ENCODE measurements at regions not wholly inside any gene's neighbourhood (a gene's known extent, or its start where the extent isn't known, plus 50 kb on each side); places are given as distances from the start of the nearest gene placed in this dataset.
"Not testable (repeated sequence)": the region's sequence is repeated elsewhere in the genome, so short reads cannot be mapped to it uniquely, and the experiment has no call there.

GRCh38 chr14:58769011-58769643 lies 131.4 kb downstream of the DACT1 start:
- H3K4me1 ChIP-seq (ENCODE audit: control insufficient read depth, insufficient read depth, low read length, poor library complexity, severe bottlenecking) = no peaks in the 10 kb centered on the region
- H3K9me3 ChIP-seq (ENCODE audit: control insufficient read depth, low read length) = no peaks in the 10 kb centered on the region
- no peak overlapping the region for H3K27ac ChIP-seq (ENCODE audit: insufficient read depth, low read length, poor library complexity, severe bottlenecking)
- H3K27me3 ChIP-seq (replicated peaks; ENCODE audit: control insufficient read depth, insufficient read depth, low read length, poor library complexity, severe bottlenecking) = no peaks in the 10 kb centered on the region
- DNase-seq = no peak
- H3K36me3 ChIP-seq (ENCODE audit: control insufficient read depth, insufficient read depth, low read length) = no peaks in the 10 kb centered on the region
- no peak overlapping the region for H3K4me3 ChIP-seq (ENCODE audit: insufficient read depth, low read depth, low read length, poor library complexity, severe bottlenecking)

- Histone ChIP-seq H3K27me3 (replicated peaks; ENCODE audit: control insufficient read depth, insufficient read depth, low read length, poor library complexity, severe bottlenecking) (no peaks in the 10 kb centered on the region), H3K4me3 (ENCODE audit: insufficient read depth, low read depth, low read length, poor library complexity, severe bottlenecking) (no peak overlapping the region), H3K36me3 (ENCODE audit: control insufficient read depth, insufficient read depth, low read length) (no peaks in the 10 kb centered on the region), H3K9me3 (ENCODE audit: control insufficient read depth, low read length) (no peaks in the 10 kb centered on the region), H3K4me1 (ENCODE audit: control insufficient read depth, insufficient read depth, low read length, poor library complexity, severe bottlenecking) (no peaks in the 10 kb centered on the region), H3K27ac (ENCODE audit: insufficient read depth, low read length, poor library complexity, severe bottlenecking) (no peak overlapping the region)
- no peak for DNase-seq
Observed at GRCh38 chr14:58769771-58770170, 132.0 kb downstream of the DACT1 start.

GRCh38 chr14:58770491-58770982 lies 132.8 kb downstream of the DACT1 start:
- Histone ChIP-seq H3K36me3 (ENCODE audit: control insufficient read depth, insufficient read depth, low read length) (no peaks in the 10 kb centered on the region), H3K27ac (ENCODE audit: insufficient read depth, low read length, poor library complexity, severe bottlenecking) (no peak overlapping the region)
- no peak for DNase-seq

GRCh38 chr14:58771016-58771415 lies 133.3 kb downstream of the DACT1 start:
- H3K9me3 ChIP-seq (ENCODE audit: control insufficient read depth, low read length) = no peaks in the 10 kb centered on the region
- no peaks in the 10 kb centered on the region for H3K4me1 ChIP-seq (ENCODE audit: control insufficient read depth, insufficient read depth, low read length, poor library complexity, severe bottlenecking)
- H3K36me3 ChIP-seq (ENCODE audit: control insufficient read depth, insufficient read depth, low read length) = no peaks in the 10 kb centered on the region
- DNase-seq = no peak
- no peak overlapping the region for H3K4me3 ChIP-seq (ENCODE audit: insufficient read depth, low read depth, low read length, poor library complexity, severe bottlenecking)
- H3K27ac ChIP-seq (ENCODE audit: insufficient read depth, low read length, poor library complexity, severe bottlenecking) = no peak overlapping the region
- H3K27me3 ChIP-seq (replicated peaks; ENCODE audit: control insufficient read depth, insufficient read depth, low read length, poor library complexity, severe bottlenecking) = no peaks in the 10 kb centered on the region

More at GRCh38 chr14:58770491-58770982, 132.8 kb downstream of the DACT1 start:
- Histone ChIP-seq H3K9me3 (ENCODE audit: control insufficient read depth, low read length) (no peaks in the 10 kb centered on the region), H3K4me1 (ENCODE audit: control insufficient read depth, insufficient read depth, low read length, poor library complexity, severe bottlenecking) (no peaks in the 10 kb centered on the region), H3K27me3 (replicated peaks; ENCODE audit: control insufficient read depth, insufficient read depth, low read length, poor library complexity, severe bottlenecking) (no peaks in the 10 kb centered on the region), H3K4me3 (ENCODE audit: insufficient read depth, low read depth, low read length, poor library complexity, severe bottlenecking) (no peak overlapping the region)

GRCh38 chr14:58772116-58772515 lies 134.4 kb downstream of the DACT1 start:
- Histone ChIP-seq H3K36me3 (ENCODE audit: control insufficient read depth, insufficient read depth, low read length) (no peaks in the 10 kb centered on the region), H3K27me3 (replicated peaks; ENCODE audit: control insufficient read depth, insufficient read depth, low read length, poor library complexity, severe bottlenecking) (no peaks in the 10 kb centered on the region), H3K4me3 (ENCODE audit: insufficient read depth, low read depth, low read length, poor library complexity, severe bottlenecking) (no peak overlapping the region), H3K27ac (ENCODE audit: insufficient read depth, low read length, poor library complexity, severe bottlenecking) (no peak overlapping the region), H3K9me3 (ENCODE audit: control insufficient read depth, low read length) (no peaks in the 10 kb centered on the region), H3K4me1 (ENCODE audit: control insufficient read depth, insufficient read depth, low read length, poor library complexity, severe bottlenecking) (no peaks in the 10 kb centered on the region)
- no peak for DNase-seq

- H3K4me1 ChIP-seq (ENCODE audit: control insufficient read depth, insufficient read depth, low read length, poor library complexity, severe bottlenecking) = no peaks in the 10 kb centered on the region
- no peaks in the 10 kb centered on the region for H3K27me3 ChIP-seq (replicated peaks; ENCODE audit: control insufficient read depth, insufficient read depth, low read length, poor library complexity, severe bottlenecking)
- H3K9me3 ChIP-seq (ENCODE audit: control insufficient read depth, low read length) = no peaks in the 10 kb centered on the region
- no peak overlapping the region for H3K4me3 ChIP-seq (ENCODE audit: insufficient read depth, low read depth, low read length, poor library complexity, severe bottlenecking)
- no peak overlapping the region for H3K27ac ChIP-seq (ENCODE audit: insufficient read depth, low read length, poor library complexity, severe bottlenecking)
- no peak for DNase-seq
- no peaks in the 10 kb centered on the region for H3K36me3 ChIP-seq (ENCODE audit: control insufficient read depth, insufficient read depth, low read length)
Observed at GRCh38 chr14:58772794-58773620, 135.2 kb downstream of the DACT1 start.

GRCh38 chr14:58774531-58774930 lies 136.8 kb downstream of the DACT1 start:
- DNase-seq = no peak
- H3K4me1 ChIP-seq (ENCODE audit: control insufficient read depth, insufficient read depth, low read length, poor library complexity, severe bottlenecking) = no peaks in the 10 kb centered on the region
- H3K4me3 ChIP-seq (ENCODE audit: insufficient read depth, low read depth, low read length, poor library complexity, severe bottlenecking) = no peak overlapping the region
- no peaks in the 10 kb centered on the region for H3K36me3 ChIP-seq (ENCODE audit: control insufficient read depth, insufficient read depth, low read length)
- no peaks in the 10 kb centered on the region for H3K9me3 ChIP-seq (ENCODE audit: control insufficient read depth, low read length)
- no peak overlapping the region for H3K27ac ChIP-seq (ENCODE audit: insufficient read depth, low read length, poor library complexity, severe bottlenecking)
- H3K27me3 ChIP-seq (replicated peaks; ENCODE audit: control insufficient read depth, insufficient read depth, low read length, poor library complexity, severe bottlenecking) = no peaks in the 10 kb centered on the region

GRCh38 chr14:58775130-58775529 lies 137.4 kb downstream of the DACT1 start:
- H3K4me1 ChIP-seq (ENCODE audit: control insufficient read depth, insufficient read depth, low read length, poor library complexity, severe bottlenecking); H3K9me3 ChIP-seq (ENCODE audit: control insufficient read depth, low read length); H3K27ac ChIP-seq (ENCODE audit: insufficient read depth, low read length, poor library complexity, severe bottlenecking); H3K36me3 ChIP-seq (ENCODE audit: control insufficient read depth, insufficient read depth, low read length); H3K27me3 ChIP-seq (replicated peaks; ENCODE audit: control insufficient read depth, insufficient read depth, low read length, poor library complexity, severe bottlenecking); H3K4me3 ChIP-seq (ENCODE audit: insufficient read depth, low read depth, low read length, poor library complexity, severe bottlenecking); DNase-seq: not testable (repeated sequence)

GRCh38 chr14:58776516-58776915 lies 138.8 kb downstream of the DACT1 start:
- no peaks in the 10 kb centered on the region for H3K4me1 ChIP-seq (ENCODE audit: control insufficient read depth, insufficient read depth, low read length, poor library complexity, severe bottlenecking)
- H3K27me3 ChIP-seq (replicated peaks; ENCODE audit: control insufficient read depth, insufficient read depth, low read length, poor library complexity, severe bottlenecking) = no peaks in the 10 kb centered on the region
- H3K36me3 ChIP-seq (ENCODE audit: control insufficient read depth, insufficient read depth, low read length) = no peaks in the 10 kb centered on the region
- H3K4me3 ChIP-seq (ENCODE audit: insufficient read depth, low read depth, low read length, poor library complexity, severe bottlenecking) = no peak overlapping the region
- no peak overlapping the region for H3K27ac ChIP-seq (ENCODE audit: insufficient read depth, low read length, poor library complexity, severe bottlenecking)
- H3K9me3 ChIP-seq (ENCODE audit: control insufficient read depth, low read length) = no peaks in the 10 kb centered on the region
- no peak for DNase-seq

GRCh38 chr14:58777541-58777979 lies 139.8 kb downstream of the DACT1 start:
- H3K9me3 ChIP-seq (ENCODE audit: control insufficient read depth, low read length) = no peaks in the 10 kb centered on the region
- H3K27me3 ChIP-seq (replicated peaks; ENCODE audit: control insufficient read depth, insufficient read depth, low read length, poor library complexity, severe bottlenecking) = no peaks in the 10 kb centered on the region
- H3K36me3 ChIP-seq (ENCODE audit: control insufficient read depth, insufficient read depth, low read length) = no peaks in the 10 kb centered on the region
- no peak overlapping the region for H3K4me3 ChIP-seq (ENCODE audit: insufficient read depth, low read depth, low read length, poor library complexity, severe bottlenecking)
- no peak overlapping the region for H3K27ac ChIP-seq (ENCODE audit: insufficient read depth, low read length, poor library complexity, severe bottlenecking)
- H3K4me1 ChIP-seq (ENCODE audit: control insufficient read depth, insufficient read depth, low read length, poor library complexity, severe bottlenecking) = no peaks in the 10 kb centered on the region
- no peak for DNase-seq
